GM12873 (cell line): ENCODE measurements at regions not wholly inside any gene's neighbourhood (a gene's known extent, or its start where the extent isn't known, plus 50 kb on each side); places are given as distances from the start of the nearest gene placed in this dataset.

Experiments
- CTCF ChIP-seq: IDR thresholded peaks from 2 replicates; pipeline ENCODE4 v1.5.1; 2012; ENCODE audit warnings: low read depth, mild to moderate bottlenecking, moderate library complexity, low read length, control low read depth; ENCODE audit not compliant: insufficient read depth; ENCODE audit errors: missing control alignments

GRCh38 chr3:106440672-106441071 lies 571.9 kb upstream of the CBLB start:
- no peak for TF ChIP-seq CTCF

GRCh38 chr3:106446271-106446670 lies 577.5 kb upstream of the CBLB start:
- TF ChIP-seq CTCF: no peak

- no peak for TF ChIP-seq CTCF
These were observed 579.0 kb upstream of the CBLB start for GRCh38 chr3:106447723-106448301.

GRCh38 chr3:106452096-106452495 lies 583.3 kb upstream of the CBLB start:
- TF ChIP-seq CTCF: no peak

- TF ChIP-seq CTCF: no peak
These were observed 585.7 kb upstream of the CBLB start for GRCh38 chr3:106454497-106454896.

GRCh38 chr3:106457281-106458180 lies 588.7 kb upstream of the CBLB start:
- TF ChIP-seq CTCF: no peak

GRCh38 chr3:106458952-106459351 lies 590.1 kb upstream of the CBLB start:
- TF ChIP-seq CTCF: no peak
